H54 (cell line): ENCODE measurements at regions not wholly inside any gene's neighbourhood (a gene's known extent, or its start where the extent isn't known, plus 50 kb on each side); places are given as distances from the start of the nearest gene placed in this dataset.

ENCODE experiments used
- DNase-seq: peaks from one replicate; pipeline ENCODE4 v3.0.0; 2011; ENCODE audit warnings: low spot score, mixed read lengths; ENCODE audit not compliant: insufficient read length
- FAIRE-seq: peaks from 3 replicates; lab custom pipeline; 2011; peaks lifted over from hg19 to GRCh38; lab: Jason Lieb, UNC
- POLR2A ChIP-seq: IDR thresholded peaks from 2 replicates; pipeline ENCODE4 v1.6.1; 2011; ENCODE audit warnings: low read depth, mild to moderate bottlenecking, low read length

GRCh38 chr3:6179761-6180160 is 681.2 kb upstream of the GRM7 start:
- FAIRE-seq (no peak), DNase-seq (no peak)
- TF ChIP-seq POLR2A = no peak

- no peak for DNase-seq
Measured at GRCh38 chr3:6180171-6180570, 680.7 kb upstream of the GRM7 start.

GRCh38 chr3:6182476-6182875 is 678.4 kb upstream of the GRM7 start:
- no peak for FAIRE-seq
- TF ChIP-seq POLR2A = no peak
- DNase-seq = no peak

More at GRCh38 chr3:6180171-6180570, 680.7 kb upstream of the GRM7 start:
- TF ChIP-seq POLR2A = no peak
- no peak for FAIRE-seq

- DNase-seq (no peak), FAIRE-seq (no peak)
- TF ChIP-seq POLR2A = no peak
Measured at GRCh38 chr3:6182909-6183308, 678.0 kb upstream of the GRM7 start.

- no peak for DNase-seq
- no peak for TF ChIP-seq POLR2A
- no peak for FAIRE-seq
Measured at GRCh38 chr3:6189384-6189783, 671.5 kb upstream of the GRM7 start.

- TF ChIP-seq POLR2A = no peak
- DNase-seq = no peak
- no peak for FAIRE-seq
Measured at GRCh38 chr3:6204891-6205290, 656.0 kb upstream of the GRM7 start.

GRCh38 chr3:6216135-6217026 is 644.5 kb upstream of the GRM7 start:
- TF ChIP-seq POLR2A = no peak
- no peak for FAIRE-seq

GRCh38 chr3:6220447-6220846 is 640.5 kb upstream of the GRM7 start:
- no peak for FAIRE-seq
- no peak for DNase-seq
- no peak for TF ChIP-seq POLR2A

More at GRCh38 chr3:6216135-6217026, 644.5 kb upstream of the GRM7 start:
- no peak for DNase-seq

GRCh38 chr3:6222069-6222468 is 638.8 kb upstream of the GRM7 start:
- no peak for TF ChIP-seq POLR2A
- FAIRE-seq (no peak), DNase-seq (no peak)

GRCh38 chr3:6223572-6223971 is 637.3 kb upstream of the GRM7 start:
- no peak for DNase-seq
- no peak for FAIRE-seq
- TF ChIP-seq POLR2A = no peak

- no peak for TF ChIP-seq POLR2A
- DNase-seq (no peak), FAIRE-seq (no peak)
Measured at GRCh38 chr3:6228958-6229683, 631.8 kb upstream of the GRM7 start.

GRCh38 chr3:6229778-6230410 is 631.0 kb upstream of the GRM7 start:
- no peak for TF ChIP-seq POLR2A
- DNase-seq = no peak
- no peak for FAIRE-seq

GRCh38 chr3:6242104-6242503 is 618.8 kb upstream of the GRM7 start:
- DNase-seq (no peak), FAIRE-seq (no peak)
- TF ChIP-seq POLR2A = no peak

- FAIRE-seq (no peak), DNase-seq (no peak)
- TF ChIP-seq POLR2A = no peak
Measured at GRCh38 chr3:6248528-6248927, 612.4 kb upstream of the GRM7 start.

- TF ChIP-seq POLR2A = no peak
- no peak for FAIRE-seq
- no peak for DNase-seq
Measured at GRCh38 chr3:6249679-6250078, 611.2 kb upstream of the GRM7 start.
